MM.1S (cell line): ENCODE measurements at regions not wholly inside any gene's neighbourhood (a gene's known extent, or its start where the extent isn't known, plus 50 kb on each side); places are given as distances from the start of the nearest gene placed in this dataset.

ENCODE experiments used
- DNase-seq: peaks from one replicate; pipeline ENCODE4 v3.0.0-alpha.2; 2015
- H2AFZ ChIP-seq: fragments of 300-600 bp; sonication (generic); 2 replicates; pipeline ENCODE4 v1.6.0; 2016; ENCODE audit warnings: antibody characterized with exemption, low read length
- H3F3A ChIP-seq: fragments of 300-600 bp; sonication (generic); 2 replicates; pipeline ENCODE4 v1.6.1; 2016; ENCODE audit warnings: mild to moderate bottlenecking, antibody characterized with exemption, low read length, moderate library complexity, mixed read lengths; ENCODE audit not compliant: insufficient read depth
- H3K27ac ChIP-seq: fragments of 300-600 bp; sonication (generic); 2 replicates; pipeline ENCODE4 v1.5.1; 2016; ENCODE audit warnings: mild to moderate bottlenecking, low read length
- H3K27me3 ChIP-seq: fragments of 300-600 bp; sonication (generic); replicated peaks from 2 replicates; pipeline ENCODE4 v1.6.0; 2016; ENCODE audit warnings: low read length; ENCODE audit not compliant: insufficient read depth
- H3K36me3 ChIP-seq: fragments of 300-600 bp; sonication (generic); replicated peaks from 2 replicates; pipeline ENCODE4 v1.6.1; 2016; ENCODE audit warnings: mild to moderate bottlenecking, low read length, mixed read lengths; ENCODE audit not compliant: insufficient read depth
- H3K4me1 ChIP-seq: fragments of 300-600 bp; sonication (generic); 2 replicates; pipeline ENCODE4 v1.6.1; 2016; ENCODE audit warnings: low read length, mixed read lengths
- H3K4me2 ChIP-seq: fragments of 300-600 bp; sonication (generic); 2 replicates; pipeline ENCODE4 v1.6.0; 2016; ENCODE audit warnings: low read depth, low read length
- H3K4me3 ChIP-seq: fragments of 300-600 bp; sonication (generic); 2 replicates; pipeline ENCODE4 v1.5.1; 2016; ENCODE audit warnings: low read length, mixed read lengths
- H3K79me2 ChIP-seq: fragments of 300-600 bp; sonication (generic); 2 replicates; pipeline ENCODE4 v1.6.1; 2016; ENCODE audit warnings: mixed run types, low read length, mixed read lengths
- H3K9ac ChIP-seq: fragments of 300-600 bp; sonication (generic); 2 replicates; pipeline ENCODE4 v1.6.1; 2016; ENCODE audit warnings: low read length, mixed read lengths
- H3K9me2 ChIP-seq: fragments of 300-600 bp; sonication (generic); replicated peaks from 2 replicates; pipeline ENCODE4 v1.6.1; 2016; ENCODE audit warnings: mild to moderate bottlenecking, low read length, mixed read lengths; ENCODE audit not compliant: insufficient read depth
- H3K9me3 ChIP-seq: fragments of 300-600 bp; sonication (generic); replicated peaks from 2 replicates; pipeline ENCODE4 v1.6.1; 2016; ENCODE audit warnings: mild to moderate bottlenecking, low read length, mixed read lengths; ENCODE audit not compliant: insufficient read depth
- H4K20me1 ChIP-seq: fragments of 300-600 bp; sonication (generic); 2 replicates; pipeline ENCODE4 v1.6.1; 2016; ENCODE audit warnings: mild to moderate bottlenecking, low read length, moderate library complexity, mixed read lengths; ENCODE audit not compliant: insufficient read depth
- EZH2 ChIP-seq: fragments of 300-600 bp; sonication (generic); optimal IDR thresholded peaks from 2 replicates; pipeline ENCODE3; 2017; ENCODE audit warnings: low read depth, mild to moderate bottlenecking, antibody characterized with exemption, low read length, mixed read lengths
- EZH2phosphoT487 ChIP-seq: fragments of 300-600 bp; sonication (generic); IDR thresholded peaks from 2 replicates; pipeline ENCODE4 v1.6.1; 2018; ENCODE audit warnings: antibody characterized with exemption, low read length
- TF ChIP-seq, protein P1 (sequence below): fragments of 300-600 bp; sonication (generic); IDR thresholded peaks from 2 replicates; pipeline ENCODE4 v1.5.1; 2016; ENCODE audit warnings: antibody characterized with exemption, low read length, mixed read lengths

DNA sequence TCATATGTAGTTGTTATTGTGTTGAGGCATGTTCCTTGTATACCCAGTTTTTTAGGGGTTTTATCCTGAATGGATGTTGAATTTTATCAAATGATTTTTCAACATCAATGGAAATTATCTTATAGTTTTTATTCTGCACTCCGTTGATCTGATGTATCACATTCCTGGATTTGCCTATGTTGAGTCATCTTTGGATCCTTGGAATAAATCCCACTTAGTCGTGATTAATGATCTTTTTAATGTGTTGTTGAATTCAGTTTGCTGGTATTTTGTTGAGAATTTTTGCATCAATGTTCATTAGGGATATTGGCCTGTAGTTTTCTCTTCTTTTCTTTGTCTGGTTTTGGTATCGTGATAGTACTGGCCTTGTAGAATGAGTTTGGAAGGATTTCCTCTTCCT lies 648.6 kb upstream of the GRM3 start:
- no peak for DNase-seq
- Histone ChIP-seq H3K36me3 (no peaks in the 10 kb centered on the region), H4K20me1 (no peaks in the 10 kb centered on the region), H3K9me2 (no peaks in the 10 kb centered on the region), H3K9ac (no peak overlapping the region), H3K4me2 (no peak overlapping the region), H3K4me3 (no peak overlapping the region), H3F3A (no peaks in the 10 kb centered on the region), H3K27me3 (no peaks in the 10 kb centered on the region), H3K4me1 (no peaks in the 10 kb centered on the region), H2AFZ (no peak overlapping the region), H3K79me2 (no peaks in the 10 kb centered on the region), H3K27ac (no peak overlapping the region), H3K9me3 (no peaks in the 10 kb centered on the region)
- TF ChIP-seq EZH2 = no peak

DNA sequence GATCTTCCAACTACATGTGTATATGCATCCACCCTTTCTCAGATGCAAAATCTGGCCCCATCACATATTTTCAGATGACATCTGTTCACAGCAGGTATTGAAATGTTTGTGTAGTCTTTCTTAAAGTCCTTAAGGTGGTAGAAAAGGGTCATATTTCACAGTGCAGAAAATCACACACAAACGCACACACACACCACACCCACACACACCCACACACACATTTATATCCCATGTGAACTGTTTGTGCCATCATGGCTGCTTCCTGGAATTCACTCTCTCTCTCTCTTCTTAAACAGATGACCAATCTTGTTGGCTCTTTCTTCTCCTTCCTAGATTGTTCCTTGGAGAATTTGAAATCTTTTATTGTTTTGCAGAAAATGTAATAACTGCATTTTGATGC lies 663.0 kb upstream of the GRM3 start:
- Histone ChIP-seq H3K4me3 (no peak overlapping the region), H3K4me2 (no peak overlapping the region), H3K79me2 (no peaks in the 10 kb centered on the region), H4K20me1 (no peaks in the 10 kb centered on the region), H3K9ac (no peak overlapping the region), H3K9me2 (no peaks in the 10 kb centered on the region), H3K4me1 (no peaks in the 10 kb centered on the region), H3K27me3 (no peaks in the 10 kb centered on the region), H3K9me3 (no peaks in the 10 kb centered on the region), H3K36me3 (no peaks in the 10 kb centered on the region), H2AFZ (no peak overlapping the region), H3F3A (no peaks in the 10 kb centered on the region), H3K27ac (no peak overlapping the region)
- no peak for DNase-seq
- TF ChIP-seq EZH2 (no peak), EZH2phosphoT487 (no peak)
- TF ChIP-seq, protein P1, sequence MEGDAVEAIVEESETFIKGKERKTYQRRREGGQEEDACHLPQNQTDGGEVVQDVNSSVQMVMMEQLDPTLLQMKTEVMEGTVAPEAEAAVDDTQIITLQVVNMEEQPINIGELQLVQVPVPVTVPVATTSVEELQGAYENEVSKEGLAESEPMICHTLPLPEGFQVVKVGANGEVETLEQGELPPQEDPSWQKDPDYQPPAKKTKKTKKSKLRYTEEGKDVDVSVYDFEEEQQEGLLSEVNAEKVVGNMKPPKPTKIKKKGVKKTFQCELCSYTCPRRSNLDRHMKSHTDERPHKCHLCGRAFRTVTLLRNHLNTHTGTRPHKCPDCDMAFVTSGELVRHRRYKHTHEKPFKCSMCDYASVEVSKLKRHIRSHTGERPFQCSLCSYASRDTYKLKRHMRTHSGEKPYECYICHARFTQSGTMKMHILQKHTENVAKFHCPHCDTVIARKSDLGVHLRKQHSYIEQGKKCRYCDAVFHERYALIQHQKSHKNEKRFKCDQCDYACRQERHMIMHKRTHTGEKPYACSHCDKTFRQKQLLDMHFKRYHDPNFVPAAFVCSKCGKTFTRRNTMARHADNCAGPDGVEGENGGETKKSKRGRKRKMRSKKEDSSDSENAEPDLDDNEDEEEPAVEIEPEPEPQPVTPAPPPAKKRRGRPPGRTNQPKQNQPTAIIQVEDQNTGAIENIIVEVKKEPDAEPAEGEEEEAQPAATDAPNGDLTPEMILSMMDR = no peak

DNA sequence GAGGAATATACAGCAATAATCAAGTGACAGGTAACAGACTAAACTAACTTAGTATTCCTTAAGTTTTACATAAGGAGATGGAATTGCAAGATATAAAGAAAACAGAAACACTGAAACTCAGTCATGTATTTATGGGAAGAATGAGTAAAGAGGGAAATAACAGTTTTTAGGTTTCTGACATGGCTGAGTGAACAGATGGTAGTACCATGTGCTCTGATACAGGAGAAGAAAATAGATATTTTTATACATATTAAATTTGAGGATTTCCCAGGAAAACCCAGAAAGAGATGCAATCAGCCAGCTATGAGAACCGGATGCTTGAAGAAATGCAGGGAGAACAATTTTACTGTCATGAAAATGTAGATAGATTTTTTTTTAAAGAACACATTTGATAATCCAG lies 669.5 kb upstream of the GRM3 start:
- Histone ChIP-seq H3K27me3 (no peaks in the 10 kb centered on the region), H3F3A (no peaks in the 10 kb centered on the region), H3K9ac (no peak overlapping the region), H3K9me2 (no peaks in the 10 kb centered on the region), H3K4me1 (no peaks in the 10 kb centered on the region), H3K4me3 (no peak overlapping the region), H3K4me2 (no peak overlapping the region), H3K79me2 (no peaks in the 10 kb centered on the region), H2AFZ (no peak overlapping the region), H3K36me3 (no peaks in the 10 kb centered on the region), H3K27ac (no peak overlapping the region), H3K9me3 (no peaks in the 10 kb centered on the region), H4K20me1 (no peaks in the 10 kb centered on the region)
- no peak for DNase-seq
- no peak for TF ChIP-seq EZH2
- no peak for TF ChIP-seq EZH2phosphoT487
- TF ChIP-seq, protein P1 = no peak

DNA sequence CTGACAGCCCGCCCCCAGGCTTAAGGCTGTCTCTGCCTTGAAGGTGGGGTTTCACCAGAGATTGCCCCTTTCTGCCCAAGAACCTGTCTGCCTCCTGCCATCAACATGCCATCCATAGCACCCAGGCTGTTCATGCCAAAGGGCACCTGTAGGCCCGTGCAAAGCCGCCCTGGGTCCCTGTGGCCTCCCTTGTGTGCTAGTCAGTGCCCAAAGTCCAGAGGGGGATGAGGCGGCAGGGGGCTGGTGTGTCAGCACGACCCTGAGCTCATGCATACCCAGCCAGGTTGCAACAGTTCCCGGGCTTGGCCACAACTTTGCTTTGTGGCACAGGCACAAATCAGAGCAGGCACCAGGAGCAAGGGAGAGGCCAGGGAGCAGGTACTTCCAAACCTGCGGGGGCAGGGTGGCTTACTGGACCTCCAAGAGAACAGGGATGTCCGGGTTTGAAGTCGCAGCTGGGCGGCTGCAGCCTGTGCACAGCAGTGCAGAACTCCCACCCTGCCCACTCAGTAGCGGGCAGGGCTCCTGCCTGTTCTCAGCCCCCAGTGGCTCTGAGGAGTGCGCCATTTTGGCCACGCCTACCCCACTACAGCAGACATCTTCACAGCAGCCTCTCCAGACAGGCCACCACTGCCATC lies 671.1 kb upstream of the GRM3 start:
- no peak for TF ChIP-seq EZH2phosphoT487
- H3K4me3 ChIP-seq = no peak overlapping the region
- no peaks in the 10 kb centered on the region for H3K79me2 ChIP-seq
- H3K9me2 ChIP-seq = no peaks in the 10 kb centered on the region
- H3K9me3 ChIP-seq = no peaks in the 10 kb centered on the region
- H3K36me3 ChIP-seq = no peaks in the 10 kb centered on the region
- no peaks in the 10 kb centered on the region for H4K20me1 ChIP-seq
- H3K4me1 ChIP-seq = no peaks in the 10 kb centered on the region
- no peak overlapping the region for H3K27ac ChIP-seq
- no peak for DNase-seq
- no peak overlapping the region for H2AFZ ChIP-seq
- no peaks in the 10 kb centered on the region for H3F3A ChIP-seq
- no peak overlapping the region for H3K4me2 ChIP-seq
- H3K27me3 ChIP-seq = no peaks in the 10 kb centered on the region
- no peak overlapping the region for H3K9ac ChIP-seq
